ENCODE measurements at regions not wholly inside any gene's neighbourhood (a gene's known extent, or its start where the extent isn't known, plus 50 kb on each side); places are given as distances from the start of the nearest gene placed in this dataset.

DNA sequence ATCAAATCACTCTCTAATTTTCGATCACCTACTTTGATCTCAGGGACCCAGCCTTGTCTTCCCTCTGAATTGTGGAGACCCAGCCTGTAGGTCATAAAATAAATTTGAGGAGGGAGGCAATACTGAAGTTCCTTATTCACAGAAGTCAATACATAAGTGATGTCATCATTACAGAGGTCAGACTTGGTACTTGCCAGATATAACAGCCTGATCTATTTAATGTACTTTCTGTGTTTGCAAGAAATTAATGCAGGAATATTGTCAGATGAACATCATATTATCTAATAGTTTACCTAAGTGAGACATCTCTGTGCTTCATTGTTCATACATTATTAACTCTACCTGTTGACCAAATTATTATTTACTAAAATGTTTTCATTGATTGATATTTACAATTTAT is 105.6 kb downstream of the GPAM start:
- TF ChIP-seq EZH2 (IDR thresholded peaks at IDR 0.05) (no peak), POLR2AphosphoS5 (IDR thresholded peaks at IDR 0.05; ENCODE audit: borderline replicate concordance, low read depth, low read length) (no peak)
